Stromal cell of bone marrow (primary cell): ENCODE measurements at regions not wholly inside any gene's neighbourhood (a gene's known extent, or its start where the extent isn't known, plus 50 kb on each side); places are given as distances from the start of the nearest gene placed in this dataset.
A peak's percentile ranks its signal among the peaks of the same experiment; 100 is the strongest.

ENCODE experiments used
- DNase-seq: peaks from one replicate; pipeline ENCODE4 v3.0.0-alpha.2; 2012; ENCODE audit warnings: low read depth

DNA sequence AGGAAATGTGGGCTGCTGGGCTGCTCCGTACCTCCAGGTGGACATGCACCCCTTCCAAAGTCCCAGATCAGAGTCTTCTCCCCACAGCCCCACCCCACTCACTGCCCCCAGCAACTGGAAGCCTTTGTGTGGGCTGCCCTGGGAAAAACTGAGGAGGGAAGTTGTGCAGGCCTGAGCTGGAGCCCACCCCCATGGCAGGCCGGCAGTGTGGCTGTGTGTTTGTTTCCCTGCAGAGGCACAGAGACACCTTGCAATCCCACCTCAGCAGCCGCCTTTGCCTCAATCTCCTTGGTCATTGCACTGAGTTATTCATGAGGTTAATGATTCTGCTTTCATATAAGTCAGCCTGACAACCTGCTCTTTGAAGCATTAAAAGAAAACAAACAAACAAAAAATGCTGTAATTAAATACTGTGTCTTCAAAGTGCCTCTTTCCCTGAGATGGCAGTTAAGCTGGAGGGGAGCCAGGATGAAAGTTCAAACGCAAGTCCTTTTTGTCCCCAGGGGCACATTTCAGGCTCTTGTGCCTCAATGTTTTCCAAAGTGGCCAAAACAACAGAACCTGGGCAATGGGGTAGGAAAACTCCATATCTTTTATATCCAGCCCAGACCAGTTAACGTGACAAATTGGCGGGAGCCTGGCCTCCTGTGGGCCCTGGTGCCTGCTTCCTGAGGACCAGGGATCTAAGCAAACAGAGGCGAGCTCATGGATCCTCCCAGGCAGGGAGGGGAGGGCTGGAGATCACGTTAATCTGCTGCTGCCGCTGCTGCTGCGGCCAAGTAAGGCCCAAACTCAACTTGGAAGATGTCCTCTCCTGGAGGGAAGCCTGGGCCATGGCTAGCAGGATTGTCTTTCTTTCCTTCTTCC lies 51.9 kb upstream of the TSPAN11 start:
- no peak for DNase-seq

- DNase-seq, result no peak
Observed at GRCh38 chr12:30870491-30871265, 55.9 kb upstream of the TSPAN11 start.

GRCh38 chr12:30867415-30867814 lies 59.1 kb upstream of the TSPAN11 start:
- DNase-seq, result no peak

GRCh38 chr12:30866256-30866655 lies 60.3 kb upstream of the TSPAN11 start:
- no peak for DNase-seq

GRCh38 chr12:30863839-30864238 lies 62.7 kb upstream of the TSPAN11 start:
- no peak for DNase-seq

DNA sequence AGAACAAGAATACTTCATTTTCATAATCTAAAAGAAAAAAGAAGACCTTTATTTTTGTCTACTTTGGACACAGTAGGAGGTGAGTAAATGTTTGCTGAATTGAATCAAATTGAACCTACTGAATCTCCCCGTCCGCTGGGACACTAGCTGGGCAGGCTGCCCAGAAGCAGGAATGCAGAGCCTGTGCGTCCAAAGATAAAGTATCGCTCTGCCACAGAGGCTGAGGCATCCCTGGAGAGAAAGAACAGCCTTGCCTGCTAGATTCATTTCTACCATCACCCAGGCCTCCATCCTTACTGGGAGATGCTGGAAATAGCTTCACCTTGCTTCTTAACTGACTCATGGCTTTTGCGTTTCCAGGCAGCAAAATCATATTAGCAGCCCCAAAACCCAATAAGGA lies 64.1 kb upstream of the TSPAN11 start:
- DNase-seq, result peak; percentile 60

- DNase-seq, result no peak
Observed at GRCh38 chr12:30859226-30859625, 67.3 kb upstream of the TSPAN11 start.

- DNase-seq, result no peak
Observed at GRCh38 chr12:30858471-30858870, 68.1 kb upstream of the TSPAN11 start.

- DNase-seq, result no peak
Observed at GRCh38 chr12:30853561-30854133, 72.9 kb upstream of the TSPAN11 start.

DNA sequence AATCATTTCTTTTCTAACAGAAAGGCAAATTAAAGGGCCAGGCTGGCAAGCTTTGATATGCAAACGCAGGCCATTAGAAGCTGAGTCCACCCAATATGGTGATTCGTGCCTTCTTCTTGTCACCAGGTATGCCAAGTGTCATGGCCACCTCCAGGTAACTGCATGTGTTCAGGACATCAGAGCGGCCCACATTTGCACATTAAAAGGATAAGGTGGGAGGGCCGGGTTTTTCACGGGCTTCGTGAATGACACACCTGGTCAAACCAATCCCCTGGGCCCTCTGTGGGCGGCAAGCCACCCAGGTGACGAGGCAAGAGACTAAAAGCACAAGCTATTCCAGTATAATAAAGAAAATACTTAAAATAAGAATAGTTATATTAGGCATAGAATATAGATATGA lies 75.9 kb upstream of the TSPAN11 start:
- no peak for DNase-seq

DNA sequence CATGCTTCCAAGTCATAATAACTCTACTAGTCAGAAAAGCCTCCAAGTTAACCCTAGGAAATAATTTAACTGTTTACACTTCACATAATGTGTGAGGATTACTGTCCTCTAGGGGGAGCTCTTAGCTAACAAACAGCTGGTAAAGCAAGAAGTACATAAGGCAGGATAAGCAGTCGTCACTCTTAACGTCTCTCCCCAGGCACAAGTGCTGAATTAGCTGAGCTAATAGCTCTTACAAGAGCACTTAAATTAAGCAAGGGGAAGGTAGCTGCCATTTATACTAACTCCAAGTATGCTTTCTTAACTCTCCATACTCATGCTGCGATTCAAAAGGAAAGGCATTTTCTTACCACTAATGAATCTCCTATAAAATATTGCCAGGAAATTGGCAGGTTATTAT lies 79.3 kb upstream of the TSPAN11 start:
- peak; percentile 40 for DNase-seq

GRCh38 chr12:30846776-30847175 lies 79.8 kb upstream of the TSPAN11 start:
- DNase-seq, result no peak

GRCh38 chr12:30845676-30846075 lies 80.9 kb upstream of the TSPAN11 start:
- no peak for DNase-seq

GRCh38 chr12:30843211-30843610 lies 83.3 kb upstream of the TSPAN11 start:
- no peak for DNase-seq

- no peak for DNase-seq
Observed at GRCh38 chr12:30840715-30841114, 85.8 kb upstream of the TSPAN11 start.

DNA sequence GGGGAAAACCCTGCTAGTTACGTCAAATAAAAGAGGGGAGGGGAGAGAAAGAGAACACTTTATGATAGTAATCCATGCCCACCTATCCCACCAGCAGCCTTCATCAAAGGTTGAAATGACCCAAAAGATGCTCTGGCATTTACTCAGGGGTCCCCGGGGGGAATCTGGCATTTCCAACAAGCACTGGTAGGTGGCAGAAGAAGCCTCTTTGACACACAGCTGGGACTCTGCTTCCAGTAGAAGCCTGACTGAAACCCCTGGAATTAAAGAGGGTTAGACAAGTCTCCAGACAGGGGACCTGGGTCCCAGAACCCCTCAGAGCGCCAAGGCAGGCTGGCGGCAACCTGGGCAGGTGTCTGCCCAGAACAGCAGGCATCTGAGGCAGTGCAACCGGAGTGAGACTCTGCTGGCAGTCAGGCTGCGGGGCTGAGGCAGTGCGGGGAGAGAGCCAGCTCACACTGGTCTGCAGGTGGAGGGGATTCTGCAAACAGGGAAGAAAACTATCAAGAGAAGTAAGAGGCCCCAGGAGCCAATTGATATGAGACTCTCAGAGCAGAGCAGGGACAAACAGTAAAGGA lies 85.0 kb upstream of the CAPRIN2 start:
- no peak for DNase-seq

DNA sequence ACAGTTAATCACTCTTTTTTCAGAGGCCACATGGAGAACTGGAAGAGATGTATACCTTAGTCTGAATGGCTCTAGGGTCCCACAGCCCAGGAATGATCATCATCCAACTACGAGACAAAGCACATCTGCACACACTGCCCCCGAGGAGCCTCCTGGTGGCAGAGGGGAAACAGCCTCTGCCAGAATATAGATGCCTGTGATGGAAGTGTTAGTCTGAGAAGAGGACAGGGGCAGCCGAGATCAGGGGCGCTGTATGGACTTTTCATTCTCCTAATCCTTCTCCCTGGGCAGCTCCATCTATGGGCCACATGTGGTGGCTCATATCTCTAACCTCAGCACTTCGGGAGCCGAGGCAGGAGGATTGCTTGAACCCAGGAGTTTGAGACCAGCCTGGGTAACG lies 82.8 kb upstream of the CAPRIN2 start:
- DNase-seq, result no peak

DNA sequence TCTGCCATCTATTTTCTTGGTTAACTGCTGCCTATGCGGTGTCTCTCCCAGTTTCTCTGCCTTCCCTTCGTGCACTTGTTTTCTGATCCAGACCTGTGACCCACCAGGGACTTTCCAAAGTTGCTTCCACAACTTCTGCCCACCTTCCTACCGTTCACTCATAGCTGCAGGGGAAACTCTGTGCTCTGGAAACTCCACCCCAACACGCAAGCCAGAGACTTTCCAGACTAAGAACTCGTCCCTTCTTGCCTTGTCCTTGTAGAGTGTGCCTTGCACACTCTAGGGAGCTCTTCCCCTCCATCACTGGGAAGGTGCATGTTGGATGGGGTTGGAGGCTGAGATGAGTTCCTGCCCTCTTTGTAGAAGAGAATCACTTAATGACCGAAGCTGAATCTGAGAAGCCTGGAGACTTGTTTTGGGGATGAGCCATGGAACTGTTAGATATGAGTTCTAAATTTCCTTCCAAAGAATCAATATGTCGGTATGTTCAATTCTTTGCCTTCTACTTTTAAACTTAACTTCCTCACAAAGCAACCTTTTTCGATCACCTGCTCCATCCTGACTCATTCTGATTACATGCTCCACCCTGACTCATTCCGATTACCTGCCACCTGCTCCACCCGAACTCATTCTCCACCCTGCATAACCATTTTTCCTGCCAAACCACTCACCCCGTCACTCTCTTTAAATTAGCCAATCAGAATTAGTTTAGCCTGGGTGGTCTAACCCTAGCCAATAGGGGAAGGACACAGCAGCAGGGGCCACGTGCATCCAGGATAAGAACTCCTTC lies 82.1 kb upstream of the CAPRIN2 start:
- no peak for DNase-seq

DNA sequence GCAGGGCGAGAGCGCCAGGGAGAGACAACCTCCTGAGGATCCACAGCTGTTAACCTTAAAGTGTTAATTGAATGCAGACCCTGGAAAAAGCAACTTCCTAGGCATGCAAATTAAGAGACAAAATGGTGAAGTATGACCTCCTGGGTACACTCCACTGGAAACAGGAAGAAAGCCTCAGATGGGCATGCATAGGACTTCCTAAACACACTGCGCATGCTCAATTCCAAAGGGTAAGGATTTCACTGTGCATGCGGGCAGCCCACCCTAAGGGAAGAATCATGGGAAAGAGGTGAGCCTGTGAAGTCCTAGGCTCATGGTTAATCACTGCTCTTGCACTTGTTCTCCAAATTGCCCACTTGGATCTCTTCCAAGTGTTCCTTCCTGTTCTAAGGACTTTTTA lies 80.5 kb upstream of the CAPRIN2 start:
- no peak for DNase-seq

GRCh38 chr12:30830751-30831150 lies 76.0 kb upstream of the CAPRIN2 start:
- no peak for DNase-seq

GRCh38 chr12:30829876-30830275 lies 75.1 kb upstream of the CAPRIN2 start:
- DNase-seq, result no peak

DNA sequence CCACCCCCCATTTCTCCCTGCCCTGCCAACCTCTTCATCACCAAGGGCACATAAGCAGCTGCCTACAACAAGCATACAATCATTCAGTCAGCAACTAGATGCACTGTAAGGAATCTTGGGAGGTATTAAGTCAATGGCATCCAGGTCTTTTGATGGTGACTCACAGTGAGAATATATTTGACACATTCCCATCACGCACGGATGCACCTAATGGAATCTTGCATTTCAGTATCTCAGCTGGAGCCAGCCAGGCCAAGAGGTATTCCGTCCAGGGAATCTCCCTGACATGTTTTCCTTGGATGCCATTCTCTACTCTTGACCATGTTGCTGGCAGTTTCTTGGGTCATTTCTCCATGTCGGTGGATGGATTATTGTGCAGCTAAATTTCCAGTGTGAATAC lies 73.9 kb upstream of the CAPRIN2 start:
- no peak for DNase-seq
